Neural cell (in vitro differentiated cells): ENCODE measurements at regions not wholly inside any gene's neighbourhood (a gene's known extent, or its start where the extent isn't known, plus 50 kb on each side); places are given as distances from the start of the nearest gene placed in this dataset.

Experiments used
- H2AFZ ChIP-seq: fragments of 200-600, 300-800 bp; sonication (generic), shearing (Covaris generic); 2 replicates; pipeline ENCODE4 v1.6.0; 2014; ENCODE audit warnings: low read depth, mild to moderate bottlenecking, antibody characterized with exemption, low read length, moderate library complexity
- H3F3A ChIP-seq: fragments of 200-600 bp; shearing (Covaris generic); 2 replicates; pipeline ENCODE4 v1.6.1; 2016; ENCODE audit warnings: mild to moderate bottlenecking, moderate library complexity, mixed read lengths, antibody characterized with exemption, low read length; ENCODE audit not compliant: insufficient read depth, poor library complexity, severe bottlenecking
- H3K27ac ChIP-seq: fragments of 200-600, 300-800 bp; sonication (generic), shearing (Covaris generic); 2 replicates; pipeline ENCODE4 v1.5.1; 2014; ENCODE audit warnings: mild to moderate bottlenecking, low read length, moderate library complexity
- H3K27me3 ChIP-seq: fragments of 300-800, 200-600 bp; sonication (generic), shearing (Covaris generic); 2 replicates; pipeline ENCODE4 v1.6.0; 2014; ENCODE audit warnings: mild to moderate bottlenecking, low read depth, low read length, moderate library complexity; ENCODE audit not compliant: insufficient read depth
- H3K36me3 ChIP-seq: fragments of 300-800, 200-600 bp; sonication (generic), shearing (Covaris generic); 2 replicates; pipeline ENCODE4 v1.5.1; 2014; ENCODE audit warnings: mild to moderate bottlenecking, antibody characterized with exemption, low read length, moderate library complexity; ENCODE audit not compliant: insufficient read depth
- H3K4me2 ChIP-seq: fragments of 300-800, 200-600 bp; sonication (generic), shearing (Covaris generic); 2 replicates; pipeline ENCODE4 v1.6.0; 2014; ENCODE audit warnings: mild to moderate bottlenecking, low read length
- H3K4me3 ChIP-seq: fragments of 300-800, 200-600 bp; sonication (generic), shearing (Covaris generic); 2 replicates; pipeline ENCODE4 v1.5.1; 2014; ENCODE audit warnings: mild to moderate bottlenecking, low read length, moderate library complexity
- H3K79me2 ChIP-seq: fragments of 200-600 bp; shearing (Covaris generic); replicated peaks from 2 replicates; pipeline ENCODE4 v1.6.0; 2014; ENCODE audit warnings: mild to moderate bottlenecking, low read length, moderate library complexity; ENCODE audit not compliant: insufficient read depth
- H3K9ac ChIP-seq: fragments of 300-800, 200-600 bp; sonication (generic), shearing (Covaris generic); 2 replicates; pipeline ENCODE4 v1.6.1; 2016; ENCODE audit warnings: mild to moderate bottlenecking, low read length, mixed read lengths
- H3K9me2 ChIP-seq: fragments of 200-600 bp; shearing (Covaris generic); 2 replicates; pipeline ENCODE4 v1.6.1; 2016; ENCODE audit warnings: mild to moderate bottlenecking, low read length, mixed read lengths; ENCODE audit not compliant: insufficient read depth
- H3K9me3 ChIP-seq: fragments of 200-600, 300-800 bp; sonication (generic), shearing (Covaris generic); 2 replicates; pipeline ENCODE4 v1.6.1; 2016; ENCODE audit warnings: mild to moderate bottlenecking, mixed run types, low read length, moderate library complexity, mixed read lengths
- H4K20me1 ChIP-seq: fragments of 200-600 bp; shearing (Covaris generic); 2 replicates; pipeline ENCODE4 v1.6.1; 2016; ENCODE audit warnings: mild to moderate bottlenecking, mixed run types; ENCODE audit not compliant: insufficient read depth
- EP300 ChIP-seq: fragments of 450-650 bp; conservative IDR thresholded peaks from 2 replicates; pipeline ENCODE4 v1.6.1; 2014; ENCODE audit warnings: antibody characterized with exemption, mild to moderate bottlenecking, moderate library complexity; ENCODE audit not compliant: poor library complexity, severe bottlenecking
- EZH2 ChIP-seq: fragments of 200-600, 300-800 bp; shearing (Covaris generic), sonication (generic); IDR thresholded peaks from 2 replicates; pipeline ENCODE4 v1.6.1; 2014; ENCODE audit warnings: antibody characterized with exemption, low read length, borderline replicate concordance, mild to moderate bottlenecking; ENCODE audit not compliant: insufficient read depth, poor library complexity, severe bottlenecking
- MXI1 ChIP-seq: fragments of 450-650 bp; conservative IDR thresholded peaks from 2 replicates; pipeline ENCODE4 v1.6.1; 2014; ENCODE audit warnings: antibody characterized with exemption, mild to moderate bottlenecking; ENCODE audit not compliant: poor library complexity, severe bottlenecking
- POLR2AphosphoS5 ChIP-seq: IDR thresholded peaks from 2 replicates; pipeline ENCODE4 v1.6.1; 2012
- RAD21 ChIP-seq: fragments of 450-650 bp; conservative IDR thresholded peaks from 2 replicates; pipeline ENCODE4 v1.6.1; 2014; ENCODE audit warnings: antibody characterized with exemption, mild to moderate bottlenecking, moderate library complexity
- REST ChIP-seq: IDR thresholded peaks from 2 replicates; pipeline ENCODE4 v1.6.1; 2012; ENCODE audit warnings: borderline replicate concordance
- SMC3 ChIP-seq: fragments of 450-650 bp; conservative IDR thresholded peaks from 2 replicates; pipeline ENCODE4 v1.6.1; 2014; ENCODE audit warnings: antibody characterized with exemption, mild to moderate bottlenecking, moderate library complexity; ENCODE audit not compliant: poor library complexity
- TAF1 ChIP-seq: IDR thresholded peaks from 2 replicates; pipeline ENCODE4 v1.6.1; 2012; ENCODE audit warnings: low read depth
- TF ChIP-seq, protein P1 (sequence below): fragments of 450-650 bp; IDR thresholded peaks from 2 replicates; pipeline ENCODE4 v1.5.1; 2014; ENCODE audit warnings: antibody characterized with exemption, mild to moderate bottlenecking, moderate library complexity; ENCODE audit not compliant: poor library complexity, severe bottlenecking

- H3K9me3 ChIP-seq: no peaks in the 10 kb centered on the region
- H3K4me2 ChIP-seq: no peak overlapping the region
- TF ChIP-seq EZH2: no peak
- TF ChIP-seq POLR2AphosphoS5: no peak
- TF ChIP-seq, protein P1, sequence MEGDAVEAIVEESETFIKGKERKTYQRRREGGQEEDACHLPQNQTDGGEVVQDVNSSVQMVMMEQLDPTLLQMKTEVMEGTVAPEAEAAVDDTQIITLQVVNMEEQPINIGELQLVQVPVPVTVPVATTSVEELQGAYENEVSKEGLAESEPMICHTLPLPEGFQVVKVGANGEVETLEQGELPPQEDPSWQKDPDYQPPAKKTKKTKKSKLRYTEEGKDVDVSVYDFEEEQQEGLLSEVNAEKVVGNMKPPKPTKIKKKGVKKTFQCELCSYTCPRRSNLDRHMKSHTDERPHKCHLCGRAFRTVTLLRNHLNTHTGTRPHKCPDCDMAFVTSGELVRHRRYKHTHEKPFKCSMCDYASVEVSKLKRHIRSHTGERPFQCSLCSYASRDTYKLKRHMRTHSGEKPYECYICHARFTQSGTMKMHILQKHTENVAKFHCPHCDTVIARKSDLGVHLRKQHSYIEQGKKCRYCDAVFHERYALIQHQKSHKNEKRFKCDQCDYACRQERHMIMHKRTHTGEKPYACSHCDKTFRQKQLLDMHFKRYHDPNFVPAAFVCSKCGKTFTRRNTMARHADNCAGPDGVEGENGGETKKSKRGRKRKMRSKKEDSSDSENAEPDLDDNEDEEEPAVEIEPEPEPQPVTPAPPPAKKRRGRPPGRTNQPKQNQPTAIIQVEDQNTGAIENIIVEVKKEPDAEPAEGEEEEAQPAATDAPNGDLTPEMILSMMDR: no peak
- no peak for TF ChIP-seq SMC3
- no peak for TF ChIP-seq MXI1
- TF ChIP-seq EP300: no peak
- TF ChIP-seq REST: no peak
- TF ChIP-seq RAD21: no peak
- no peak for TF ChIP-seq TAF1
- H3K36me3 ChIP-seq: no peaks in the 10 kb centered on the region
- H3F3A ChIP-seq: no peaks in the 10 kb centered on the region
- no peak overlapping the region for H2AFZ ChIP-seq
- H4K20me1 ChIP-seq: no peaks in the 10 kb centered on the region
- no peak overlapping the region for H3K4me3 ChIP-seq
- H3K9me2 ChIP-seq: no peaks in the 10 kb centered on the region
- no peak overlapping the region for H3K9ac ChIP-seq
- H3K79me2 ChIP-seq: no peaks in the 10 kb centered on the region
- no peak overlapping the region for H3K27ac ChIP-seq
- no peaks in the 10 kb centered on the region for H3K27me3 ChIP-seq
These were observed 483.6 kb downstream of the LTN1 start for GRCh38 chr21:28509031-28509430.

GRCh38 chr21:28508126-28508525 is 484.6 kb downstream of the LTN1 start:
- H3F3A ChIP-seq: no peaks in the 10 kb centered on the region
- no peaks in the 10 kb centered on the region for H3K36me3 ChIP-seq
- H3K4me3 ChIP-seq: no peak overlapping the region
- H4K20me1 ChIP-seq: no peaks in the 10 kb centered on the region
- H3K9ac ChIP-seq: no peak overlapping the region
- no peak overlapping the region for H2AFZ ChIP-seq
- no peaks in the 10 kb centered on the region for H3K9me2 ChIP-seq
- no peak overlapping the region for H3K4me2 ChIP-seq
- H3K27ac ChIP-seq: no peak overlapping the region
- H3K9me3 ChIP-seq: no peaks in the 10 kb centered on the region
- no peaks in the 10 kb centered on the region for H3K27me3 ChIP-seq
- TF ChIP-seq MXI1: no peak
- TF ChIP-seq, protein P1: no peak
- H3K79me2 ChIP-seq: no peaks in the 10 kb centered on the region
